Esophagus squamous epithelium (tissue), 5 donors: ENCODE measurements at regions not wholly inside any gene's neighbourhood (a gene's known extent, or its start where the extent isn't known, plus 50 kb on each side); places are given as distances from the start of the nearest gene placed in this dataset.

Experiments
- DNase-seq: peaks from one replicate; lab custom pipeline; 2025; lab: John Stamatoyannopoulos, UW
- H3K27ac ChIP-seq, 4 donors: fragments of 200-600 bp; sonication (generic); one replicate each; pipeline ENCODE4 v1.5.1; 2016 to 2019; ENCODE audit warnings: mild to moderate bottlenecking in 1 of 4
- H3K27me3 ChIP-seq, 4 donors: fragments of 200-600 bp; sonication (generic); 1 replicate in 3 of 4; 2 replicates in 1 of 4; pipeline versions ENCODE4 v1.5.1 to v1.6.0; 2017 to 2021; ENCODE audit warnings: antibody characterized with exemption in 1 of 4
- H3K36me3 ChIP-seq, 3 donors: fragments of 200-600 bp; sonication (generic); one replicate each; pipeline ENCODE4 v1.5.1; 2016 to 2019
- H3K4me1 ChIP-seq, 3 donors: fragments of 200-600 bp; sonication (generic); one replicate each; pipeline ENCODE4 v1.5.1; 2017 to 2019
- H3K4me3 ChIP-seq, 4 donors: fragments of 200-600 bp; sonication (generic); 1 replicate in 3 of 4; 2 replicates in 1 of 4; pipeline ENCODE4 v1.5.1; 2016 to 2019; ENCODE audit warnings: mild to moderate bottlenecking in 2 of 4, moderate library complexity in 1 of 4
- H3K9me3 ChIP-seq, 3 donors: fragments of 200-600 bp; sonication (generic); one replicate each; pipeline ENCODE4 v1.5.1; 2016 to 2019
- POLR2A ChIP-seq, 4 donors: fragments of 450-650 bp; IDR thresholded peaks; one replicate each; pipeline ENCODE4 v1.6.1; 2017; ENCODE audit warnings: antibody characterized with exemption in 4 of 4, mild to moderate bottlenecking in 4 of 4, moderate library complexity in 3 of 4
- WGBS, 2 donors: methylation state at CpG; one replicate each; pipeline ENCODE4 v1.1.5; 2018; 5-methylcytosine and 5-hydroxymethylcytosine counted together
- intact Hi-C: fragments of 100-400 bp; cut with DNase I; formaldehyde crosslinking; loops from one replicate; pipeline ENCODE4 v1.15.0; 2022
- TF ChIP-seq, protein P1 (sequence below), 6 experiments: fragments of 450-650 bp in 4 of 6; fragments of 200-600 bp in 2 of 6; sonication (generic) in 2 of 6; IDR thresholded peaks; one replicate each; pipeline ENCODE4 v1.5.1; 2016 to 2019; ENCODE audit warnings: antibody characterized with exemption in 6 of 6, mild to moderate bottlenecking in 4 of 6, moderate library complexity in 4 of 6
- donor health status: DM: yes; HTN: yes; CAD: no.

DNA sequence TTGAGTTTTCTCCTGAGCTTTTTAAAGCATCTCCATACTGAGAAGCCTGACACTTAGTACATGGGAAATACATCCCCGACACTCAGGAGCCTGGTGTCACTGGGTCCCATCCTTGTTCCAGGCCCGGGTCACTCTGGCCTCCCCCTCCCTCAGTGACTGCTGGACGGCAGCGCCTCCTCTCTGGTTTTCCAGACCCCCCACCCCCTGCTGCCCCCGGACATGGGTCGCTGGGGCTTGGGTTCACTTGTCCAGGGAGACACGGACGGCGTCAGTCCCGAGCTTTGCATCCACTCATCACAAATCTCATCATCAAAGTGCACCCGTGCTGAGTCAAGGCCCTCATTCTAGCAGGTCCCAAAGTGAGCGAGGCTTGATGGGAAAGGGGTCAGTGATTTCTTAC lies 243.0 kb downstream of the IRX2 start:
- WGBS, 2 donors: 76 to 82% methylated on average over 4 to 12 of the region's 12 CpGs
- Histone ChIP-seq H3K36me3 (no peaks in the 10 kb centered on the region), H3K9me3 (no peaks in the 10 kb centered on the region), H3K4me1 (no peaks in the 10 kb centered on the region), H3K4me3 (no peak overlapping the region), H3K27ac (no peak overlapping the region), H3K27me3 (no peaks in the 10 kb centered on the region)
- DNase-seq: no peak
- no peak for TF ChIP-seq POLR2A (IDR thresholded peaks at IDR 0.05)
- TF ChIP-seq, protein P1, sequence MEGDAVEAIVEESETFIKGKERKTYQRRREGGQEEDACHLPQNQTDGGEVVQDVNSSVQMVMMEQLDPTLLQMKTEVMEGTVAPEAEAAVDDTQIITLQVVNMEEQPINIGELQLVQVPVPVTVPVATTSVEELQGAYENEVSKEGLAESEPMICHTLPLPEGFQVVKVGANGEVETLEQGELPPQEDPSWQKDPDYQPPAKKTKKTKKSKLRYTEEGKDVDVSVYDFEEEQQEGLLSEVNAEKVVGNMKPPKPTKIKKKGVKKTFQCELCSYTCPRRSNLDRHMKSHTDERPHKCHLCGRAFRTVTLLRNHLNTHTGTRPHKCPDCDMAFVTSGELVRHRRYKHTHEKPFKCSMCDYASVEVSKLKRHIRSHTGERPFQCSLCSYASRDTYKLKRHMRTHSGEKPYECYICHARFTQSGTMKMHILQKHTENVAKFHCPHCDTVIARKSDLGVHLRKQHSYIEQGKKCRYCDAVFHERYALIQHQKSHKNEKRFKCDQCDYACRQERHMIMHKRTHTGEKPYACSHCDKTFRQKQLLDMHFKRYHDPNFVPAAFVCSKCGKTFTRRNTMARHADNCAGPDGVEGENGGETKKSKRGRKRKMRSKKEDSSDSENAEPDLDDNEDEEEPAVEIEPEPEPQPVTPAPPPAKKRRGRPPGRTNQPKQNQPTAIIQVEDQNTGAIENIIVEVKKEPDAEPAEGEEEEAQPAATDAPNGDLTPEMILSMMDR (IDR thresholded peaks at IDR 0.05): no peak
- intact Hi-C loops: no loop called here

DNA sequence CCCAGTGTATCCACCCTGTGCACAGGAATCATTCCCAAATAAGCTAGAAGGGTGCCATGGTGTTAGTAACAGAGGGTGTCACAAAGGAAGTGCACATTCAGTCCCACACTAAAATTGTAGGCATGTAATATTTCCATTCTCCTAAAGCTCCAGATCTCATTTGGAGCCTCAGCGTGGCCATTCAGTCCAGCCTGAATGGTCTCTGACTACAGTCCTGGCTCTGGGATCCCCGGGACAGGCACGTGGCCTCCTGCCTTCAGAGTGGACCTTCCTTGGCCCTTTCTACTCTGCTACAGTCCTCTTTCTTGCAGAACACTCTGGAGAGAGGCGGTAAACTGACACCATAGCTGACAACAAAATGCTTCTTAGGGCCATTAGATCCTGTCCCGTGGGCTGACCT lies 243.9 kb downstream of the IRX2 start:
- no peak for TF ChIP-seq POLR2A (IDR thresholded peaks at IDR 0.05)
- TF ChIP-seq, protein P1 (IDR thresholded peaks at IDR 0.05): no peak
- no peaks in the 10 kb centered on the region for H3K9me3 ChIP-seq
- H3K27me3 ChIP-seq: no peaks in the 10 kb centered on the region
- no peaks in the 10 kb centered on the region for H3K4me1 ChIP-seq
- WGBS, 2 donors: 70 to 81% methylated on average over 5 of the region's 5 CpGs
- no peak for DNase-seq
- no peaks in the 10 kb centered on the region for H3K36me3 ChIP-seq
- intact Hi-C loops: no loop called here
- H3K27ac ChIP-seq: no peak overlapping the region
- H3K4me3 ChIP-seq: no peak overlapping the region

DNA sequence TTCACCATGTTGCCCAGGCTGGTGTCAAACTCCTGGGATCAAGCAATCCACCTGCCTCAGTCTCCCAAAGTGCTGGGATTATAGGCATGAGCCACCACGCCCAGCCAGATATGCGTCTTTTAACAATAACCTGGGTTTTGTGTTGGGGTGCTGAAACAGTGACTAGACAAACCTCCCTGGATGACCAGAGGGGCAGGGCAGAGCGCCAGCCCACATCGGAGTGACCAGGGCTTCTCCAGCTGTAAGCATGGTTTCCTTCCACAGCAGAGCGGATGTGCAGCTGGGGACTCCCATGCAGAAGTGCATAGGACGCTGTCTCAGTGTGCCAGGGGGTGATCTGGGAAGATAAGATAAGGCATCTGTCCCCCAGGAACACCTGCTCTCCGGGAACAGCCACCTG lies 244.9 kb downstream of the IRX2 start:
- no peak overlapping the region for H3K27ac ChIP-seq
- H3K4me3 ChIP-seq: no peak overlapping the region
- H3K36me3 ChIP-seq: no peaks in the 10 kb centered on the region
- no peaks in the 10 kb centered on the region for H3K4me1 ChIP-seq
- H3K27me3 ChIP-seq: no peaks in the 10 kb centered on the region
- intact Hi-C loops: no loop called here
- H3K9me3 ChIP-seq: no peaks in the 10 kb centered on the region
- WGBS, 2 donors: 100% methylated on average over 2 of the region's 7 CpGs; no CpG with 5 or more reads in 1 of the 2 donors
- no peak for DNase-seq
- TF ChIP-seq, protein P1 (IDR thresholded peaks at IDR 0.05): no peak
- TF ChIP-seq POLR2A (IDR thresholded peaks at IDR 0.05): no peak

DNA sequence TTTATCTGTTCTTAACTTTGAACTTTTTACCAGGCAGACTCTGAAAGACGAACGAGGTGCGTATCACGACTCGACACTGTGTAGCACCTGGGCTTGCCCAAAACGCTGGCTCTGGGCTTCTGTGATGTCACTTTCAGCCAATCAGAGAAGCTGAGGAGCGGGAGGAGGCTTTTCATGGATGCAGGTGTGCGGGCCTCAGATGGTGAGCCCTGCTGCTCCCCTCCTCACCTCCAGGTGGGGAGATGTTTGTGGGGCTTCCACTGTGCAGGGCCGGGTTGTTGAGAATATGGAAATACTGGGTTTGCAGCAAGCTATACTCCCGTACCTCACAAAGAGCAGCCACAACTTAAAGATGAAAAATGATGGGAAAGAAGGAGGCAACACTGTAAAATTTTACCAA lies 246.3 kb downstream of the IRX2 start:
- Histone ChIP-seq H3K36me3 (no peaks in the 10 kb centered on the region), H3K4me1 (no peaks in the 10 kb centered on the region), H3K27me3 (no peaks in the 10 kb centered on the region), H3K9me3 (peaks cover 0 to 5% (median 0%) of the 10 kb centered on the region in 3 donors), H3K4me3 (no peak overlapping the region), H3K27ac (no peak overlapping the region)
- DNase-seq: no peak
- 73 to 81% methylated on average over 9 to 10 of the region's 10 CpGs for WGBS, 2 donors
- TF ChIP-seq, protein P1 (IDR thresholded peaks at IDR 0.05): no peak
- no peak for TF ChIP-seq POLR2A (IDR thresholded peaks at IDR 0.05)
- intact Hi-C loops: no loop called here

DNA sequence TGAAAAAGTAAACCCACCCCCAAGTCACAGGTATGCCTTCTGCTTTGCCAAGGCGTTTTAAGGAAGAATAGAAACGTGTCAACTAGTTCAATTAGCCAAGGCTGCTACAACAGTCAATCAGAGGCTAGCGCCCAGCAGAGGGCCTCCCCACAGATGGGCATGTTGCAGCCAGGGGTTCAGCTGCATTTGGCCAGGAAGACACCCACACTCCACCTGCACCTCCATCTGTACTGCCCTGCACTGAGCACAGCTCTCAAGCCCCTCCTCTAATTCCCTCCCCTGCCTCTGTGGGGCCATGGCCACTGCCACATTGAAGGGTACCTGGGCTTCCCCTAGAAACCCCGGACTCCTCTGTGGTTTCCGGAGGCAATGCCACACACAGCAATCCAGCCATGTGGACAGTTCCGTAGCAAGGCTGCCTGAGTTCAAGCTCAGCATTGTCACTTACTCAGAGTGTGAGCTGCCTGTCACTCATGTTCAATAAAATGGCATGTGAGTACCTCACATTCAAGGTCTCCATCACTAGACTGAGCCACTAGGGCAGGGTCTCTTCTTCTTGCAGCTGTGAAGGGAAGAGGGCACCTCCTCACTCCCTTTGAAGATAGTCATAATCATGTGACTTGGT lies 248.4 kb downstream of the IRX2 start:
- Histone ChIP-seq H3K4me3 (no peak overlapping the region), H3K36me3 (no peaks in the 10 kb centered on the region), H3K9me3 (peaks cover 0 to 5% (median 0%) of the 10 kb centered on the region in 3 donors), H3K27ac (no peak overlapping the region), H3K27me3 (no peaks in the 10 kb centered on the region), H3K4me1 (no peaks in the 10 kb centered on the region)
- no peak for DNase-seq
- intact Hi-C loops: no loop called here
- 60 to 68% methylated on average over 2 to 4 of the region's 6 CpGs for WGBS, 2 donors
- TF ChIP-seq, protein P1 (IDR thresholded peaks at IDR 0.05): no peak
- TF ChIP-seq POLR2A (IDR thresholded peaks at IDR 0.05): no peak
